K562 (cell line): ENCODE measurements at regions not wholly inside any gene's neighbourhood (a gene's known extent, or its start where the extent isn't known, plus 50 kb on each side); places are given as distances from the start of the nearest gene placed in this dataset.

Experiments
- CEBPG ChIP-seq, 3 experiments: fragments of 200-800 bp in 1 of 3; sonication (Bioruptor generic) in 1 of 3; sonication (generic) in 1 of 3; formaldehyde crosslinking in 1 of 3; IDR thresholded peaks in 2 of 3; conservative IDR thresholded peaks in 1 of 3; 2 replicates each; pipeline versions ENCODE4 v1.6.1 to v1.8.0; 2016 to 2022; ENCODE audit warnings: missing compliant biosample characterization in 2 of 3, missing genetic modification characterization in 2 of 3, mild to moderate bottlenecking in 1 of 3, missing genetic modification reagents in 1 of 3
- CTBP1 ChIP-seq: fragments of 450-650 bp; IDR thresholded peaks from 2 replicates; pipeline ENCODE4 v1.6.1; 2016; ENCODE audit warnings: borderline replicate concordance
- EP400 ChIP-seq: fragments of 450-650 bp; IDR thresholded peaks from 2 replicates; pipeline ENCODE4 v1.6.1; 2017; ENCODE audit warnings: antibody characterized with exemption, mild to moderate bottlenecking, moderate library complexity
- GTF2F1 ChIP-seq: IDR thresholded peaks from 2 replicates; pipeline ENCODE4 v1.6.1; 2011; ENCODE audit warnings: low read depth, low read length, improper control_type of control experiment
- KLF10 ChIP-seq: fragments of 250-450 bp; sonication (Bioruptor Pico); IDR thresholded peaks from 2 replicates; pipeline ENCODE4 v1.6.1; 2021; ENCODE audit warnings: matching md5 sums
- NEUROD1 ChIP-seq: fragments of 150-350 bp; IDR thresholded peaks from 2 replicates; pipeline ENCODE4 v1.6.1; 2014; ENCODE audit warnings: borderline replicate concordance, low read length, low read depth; ENCODE audit not compliant: partially characterized antibody
- NFRKB ChIP-seq: fragments of 450-650 bp; IDR thresholded peaks from 2 replicates; pipeline ENCODE4 v1.6.1; 2016; ENCODE audit warnings: low read depth
- PYGO2 ChIP-seq: fragments of 450-650 bp; IDR thresholded peaks from 2 replicates; pipeline ENCODE4 v1.6.1; 2016; ENCODE audit warnings: mild to moderate bottlenecking, missing genetic modification characterization, moderate library complexity, missing compliant biosample characterization
- TRIM24 ChIP-seq, 2 experiments: fragments of 450-650 bp; IDR thresholded peaks; 2 replicates each; pipeline ENCODE4 v1.6.1; 2016
- ZFP36 ChIP-seq: fragments of 150-350 bp; IDR thresholded peaks from 2 replicates; pipeline ENCODE4 v1.6.1; 2018; ENCODE audit warnings: low read length, low read depth; ENCODE audit not compliant: partially characterized antibody
- ZNF174 ChIP-seq: fragments of 250-450 bp; sonication (Bioruptor Pico); IDR thresholded peaks from 2 replicates; pipeline ENCODE4 v1.4.0; 2020; ENCODE audit warnings: mild to moderate bottlenecking
- ZNF239 ChIP-seq: fragments of 250-450 bp; sonication (Bioruptor Pico); IDR thresholded peaks from 2 replicates; pipeline ENCODE4 v1.4.0; 2020; ENCODE audit warnings: mild to moderate bottlenecking
- TF ChIP-seq, protein P1 (sequence below): sonication (generic); formaldehyde crosslinking; IDR thresholded peaks from 2 replicates; pipeline ENCODE4 v1.9.0; 2022; ENCODE audit warnings: mild to moderate bottlenecking, missing genetic modification reagents
- TF ChIP-seq, protein P2 (sequence below): sonication (generic); formaldehyde crosslinking; IDR thresholded peaks from 2 replicates; pipeline ENCODE4 v1.9.0; 2022; ENCODE audit warnings: mild to moderate bottlenecking, missing genetic modification reagents
- TF ChIP-seq, protein P3 (sequence below): fragments of 450-650 bp; IDR thresholded peaks from 2 replicates; pipeline ENCODE4 v1.6.1; 2016; ENCODE audit warnings: mild to moderate bottlenecking, moderate library complexity
- TF ChIP-seq, protein P4 (sequence below): fragments of 450-650 bp; IDR thresholded peaks from 2 replicates; pipeline ENCODE4 v1.6.1; 2016

DNA sequence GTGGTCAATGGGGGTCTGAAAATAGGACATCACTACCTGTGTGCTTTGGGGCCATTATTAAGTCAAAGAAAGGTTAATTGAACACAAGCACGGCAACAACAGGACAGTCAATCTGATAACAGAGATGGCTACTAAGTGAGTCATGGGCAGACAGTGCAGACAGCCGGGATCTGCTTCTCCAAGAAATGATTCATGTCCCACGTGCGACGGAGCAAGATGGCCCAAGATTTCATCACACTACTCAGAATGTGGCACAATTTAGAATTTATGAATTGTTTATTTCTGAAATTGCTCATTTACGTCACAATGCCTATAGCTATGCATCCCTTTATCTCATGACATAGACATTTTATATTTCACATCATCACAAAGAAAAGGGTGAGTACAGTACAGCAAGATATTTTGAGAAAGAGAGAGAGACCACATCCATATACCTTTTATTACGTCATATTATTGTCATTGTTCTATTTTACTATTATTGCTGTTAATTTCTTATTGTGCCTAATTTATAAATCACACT is 770.6 kb upstream of the NR2F2 start (continued):
- peak; percentile 99 for TF ChIP-seq CEBPG (CRISPR knock-in tag; IDR thresholded peaks at IDR 0.05)
- peak; percentile 93 to 99 for TF ChIP-seq CEBPG (tag; conservative IDR thresholded peaks at IDR 0.05 in 1 of 2, IDR thresholded peaks at IDR 0.05 in 1 of 2)
- TF ChIP-seq EP400 = peak; percentile 96
- TF ChIP-seq NFRKB = peak; percentile 69; the same call in 1 of the 2 replicates
- TF ChIP-seq ZNF174 (CRISPR knock-in tag) = no peak
- no peak for TF ChIP-seq PYGO2 (tag)
- TF ChIP-seq, protein P1, sequence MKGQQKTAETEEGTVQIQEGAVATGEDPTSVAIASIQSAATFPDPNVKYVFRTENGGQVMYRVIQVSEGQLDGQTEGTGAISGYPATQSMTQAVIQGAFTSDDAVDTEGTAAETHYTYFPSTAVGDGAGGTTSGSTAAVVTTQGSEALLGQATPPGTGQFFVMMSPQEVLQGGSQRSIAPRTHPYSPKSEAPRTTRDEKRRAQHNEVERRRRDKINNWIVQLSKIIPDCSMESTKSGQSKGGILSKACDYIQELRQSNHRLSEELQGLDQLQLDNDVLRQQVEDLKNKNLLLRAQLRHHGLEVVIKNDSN (CRISPR knock-in tag) = peak; percentile 59
- no peak for TF ChIP-seq KLF10
- TF ChIP-seq NEUROD1 = peak; percentile 65
- TF ChIP-seq, protein P2, sequence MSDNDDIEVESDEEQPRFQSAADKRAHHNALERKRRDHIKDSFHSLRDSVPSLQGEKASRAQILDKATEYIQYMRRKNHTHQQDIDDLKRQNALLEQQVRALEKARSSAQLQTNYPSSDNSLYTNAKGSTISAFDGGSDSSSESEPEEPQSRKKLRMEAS (CRISPR knock-in tag) = peak; percentile 79
- no peak for TF ChIP-seq ZNF239 (CRISPR knock-in tag)
- TF ChIP-seq GTF2F1 = no peak
- TF ChIP-seq CTBP1 = peak; percentile 69
- TF ChIP-seq ZFP36 = peak; percentile 72
- peak; percentile 97 to 99 for TF ChIP-seq TRIM24 (IDR thresholded peaks at IDR 0.05)
- TF ChIP-seq, protein P3, sequence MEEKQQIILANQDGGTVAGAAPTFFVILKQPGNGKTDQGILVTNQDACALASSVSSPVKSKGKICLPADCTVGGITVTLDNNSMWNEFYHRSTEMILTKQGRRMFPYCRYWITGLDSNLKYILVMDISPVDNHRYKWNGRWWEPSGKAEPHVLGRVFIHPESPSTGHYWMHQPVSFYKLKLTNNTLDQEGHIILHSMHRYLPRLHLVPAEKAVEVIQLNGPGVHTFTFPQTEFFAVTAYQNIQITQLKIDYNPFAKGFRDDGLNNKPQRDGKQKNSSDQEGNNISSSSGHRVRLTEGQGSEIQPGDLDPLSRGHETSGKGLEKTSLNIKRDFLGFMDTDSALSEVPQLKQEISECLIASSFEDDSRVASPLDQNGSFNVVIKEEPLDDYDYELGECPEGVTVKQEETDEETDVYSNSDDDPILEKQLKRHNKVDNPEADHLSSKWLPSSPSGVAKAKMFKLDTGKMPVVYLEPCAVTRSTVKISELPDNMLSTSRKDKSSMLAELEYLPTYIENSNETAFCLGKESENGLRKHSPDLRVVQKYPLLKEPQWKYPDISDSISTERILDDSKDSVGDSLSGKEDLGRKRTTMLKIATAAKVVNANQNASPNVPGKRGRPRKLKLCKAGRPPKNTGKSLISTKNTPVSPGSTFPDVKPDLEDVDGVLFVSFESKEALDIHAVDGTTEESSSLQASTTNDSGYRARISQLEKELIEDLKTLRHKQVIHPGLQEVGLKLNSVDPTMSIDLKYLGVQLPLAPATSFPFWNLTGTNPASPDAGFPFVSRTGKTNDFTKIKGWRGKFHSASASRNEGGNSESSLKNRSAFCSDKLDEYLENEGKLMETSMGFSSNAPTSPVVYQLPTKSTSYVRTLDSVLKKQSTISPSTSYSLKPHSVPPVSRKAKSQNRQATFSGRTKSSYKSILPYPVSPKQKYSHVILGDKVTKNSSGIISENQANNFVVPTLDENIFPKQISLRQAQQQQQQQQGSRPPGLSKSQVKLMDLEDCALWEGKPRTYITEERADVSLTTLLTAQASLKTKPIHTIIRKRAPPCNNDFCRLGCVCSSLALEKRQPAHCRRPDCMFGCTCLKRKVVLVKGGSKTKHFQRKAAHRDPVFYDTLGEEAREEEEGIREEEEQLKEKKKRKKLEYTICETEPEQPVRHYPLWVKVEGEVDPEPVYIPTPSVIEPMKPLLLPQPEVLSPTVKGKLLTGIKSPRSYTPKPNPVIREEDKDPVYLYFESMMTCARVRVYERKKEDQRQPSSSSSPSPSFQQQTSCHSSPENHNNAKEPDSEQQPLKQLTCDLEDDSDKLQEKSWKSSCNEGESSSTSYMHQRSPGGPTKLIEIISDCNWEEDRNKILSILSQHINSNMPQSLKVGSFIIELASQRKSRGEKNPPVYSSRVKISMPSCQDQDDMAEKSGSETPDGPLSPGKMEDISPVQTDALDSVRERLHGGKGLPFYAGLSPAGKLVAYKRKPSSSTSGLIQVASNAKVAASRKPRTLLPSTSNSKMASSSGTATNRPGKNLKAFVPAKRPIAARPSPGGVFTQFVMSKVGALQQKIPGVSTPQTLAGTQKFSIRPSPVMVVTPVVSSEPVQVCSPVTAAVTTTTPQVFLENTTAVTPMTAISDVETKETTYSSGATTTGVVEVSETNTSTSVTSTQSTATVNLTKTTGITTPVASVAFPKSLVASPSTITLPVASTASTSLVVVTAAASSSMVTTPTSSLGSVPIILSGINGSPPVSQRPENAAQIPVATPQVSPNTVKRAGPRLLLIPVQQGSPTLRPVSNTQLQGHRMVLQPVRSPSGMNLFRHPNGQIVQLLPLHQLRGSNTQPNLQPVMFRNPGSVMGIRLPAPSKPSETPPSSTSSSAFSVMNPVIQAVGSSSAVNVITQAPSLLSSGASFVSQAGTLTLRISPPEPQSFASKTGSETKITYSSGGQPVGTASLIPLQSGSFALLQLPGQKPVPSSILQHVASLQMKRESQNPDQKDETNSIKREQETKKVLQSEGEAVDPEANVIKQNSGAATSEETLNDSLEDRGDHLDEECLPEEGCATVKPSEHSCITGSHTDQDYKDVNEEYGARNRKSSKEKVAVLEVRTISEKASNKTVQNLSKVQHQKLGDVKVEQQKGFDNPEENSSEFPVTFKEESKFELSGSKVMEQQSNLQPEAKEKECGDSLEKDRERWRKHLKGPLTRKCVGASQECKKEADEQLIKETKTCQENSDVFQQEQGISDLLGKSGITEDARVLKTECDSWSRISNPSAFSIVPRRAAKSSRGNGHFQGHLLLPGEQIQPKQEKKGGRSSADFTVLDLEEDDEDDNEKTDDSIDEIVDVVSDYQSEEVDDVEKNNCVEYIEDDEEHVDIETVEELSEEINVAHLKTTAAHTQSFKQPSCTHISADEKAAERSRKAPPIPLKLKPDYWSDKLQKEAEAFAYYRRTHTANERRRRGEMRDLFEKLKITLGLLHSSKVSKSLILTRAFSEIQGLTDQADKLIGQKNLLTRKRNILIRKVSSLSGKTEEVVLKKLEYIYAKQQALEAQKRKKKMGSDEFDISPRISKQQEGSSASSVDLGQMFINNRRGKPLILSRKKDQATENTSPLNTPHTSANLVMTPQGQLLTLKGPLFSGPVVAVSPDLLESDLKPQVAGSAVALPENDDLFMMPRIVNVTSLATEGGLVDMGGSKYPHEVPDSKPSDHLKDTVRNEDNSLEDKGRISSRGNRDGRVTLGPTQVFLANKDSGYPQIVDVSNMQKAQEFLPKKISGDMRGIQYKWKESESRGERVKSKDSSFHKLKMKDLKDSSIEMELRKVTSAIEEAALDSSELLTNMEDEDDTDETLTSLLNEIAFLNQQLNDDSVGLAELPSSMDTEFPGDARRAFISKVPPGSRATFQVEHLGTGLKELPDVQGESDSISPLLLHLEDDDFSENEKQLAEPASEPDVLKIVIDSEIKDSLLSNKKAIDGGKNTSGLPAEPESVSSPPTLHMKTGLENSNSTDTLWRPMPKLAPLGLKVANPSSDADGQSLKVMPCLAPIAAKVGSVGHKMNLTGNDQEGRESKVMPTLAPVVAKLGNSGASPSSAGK = peak; percentile 76
- TF ChIP-seq, protein P4, sequence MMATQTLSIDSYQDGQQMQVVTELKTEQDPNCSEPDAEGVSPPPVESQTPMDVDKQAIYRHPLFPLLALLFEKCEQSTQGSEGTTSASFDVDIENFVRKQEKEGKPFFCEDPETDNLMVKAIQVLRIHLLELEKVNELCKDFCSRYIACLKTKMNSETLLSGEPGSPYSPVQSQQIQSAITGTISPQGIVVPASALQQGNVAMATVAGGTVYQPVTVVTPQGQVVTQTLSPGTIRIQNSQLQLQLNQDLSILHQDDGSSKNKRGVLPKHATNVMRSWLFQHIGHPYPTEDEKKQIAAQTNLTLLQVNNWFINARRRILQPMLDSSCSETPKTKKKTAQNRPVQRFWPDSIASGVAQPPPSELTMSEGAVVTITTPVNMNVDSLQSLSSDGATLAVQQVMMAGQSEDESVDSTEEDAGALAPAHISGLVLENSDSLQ = peak; percentile 93
